OCI-LY3 (cell line): ENCODE measurements at regions not wholly inside any gene's neighbourhood (a gene's known extent, or its start where the extent isn't known, plus 50 kb on each side); places are given as distances from the start of the nearest gene placed in this dataset.

Experiments
- EZH2phosphoT487 ChIP-seq: fragments of 200-600 bp; shearing (Covaris generic); IDR thresholded peaks from 2 replicates; pipeline ENCODE4 v1.6.1; 2018; ENCODE audit warnings: antibody characterized with exemption, mixed run types, low read depth
- TF ChIP-seq, protein P1 (sequence below): fragments of 200-600, 300-600 bp; sonication (generic); IDR thresholded peaks from 2 replicates; pipeline ENCODE4 v1.5.1; 2014; ENCODE audit warnings: antibody characterized with exemption, low read length, low read depth

DNA sequence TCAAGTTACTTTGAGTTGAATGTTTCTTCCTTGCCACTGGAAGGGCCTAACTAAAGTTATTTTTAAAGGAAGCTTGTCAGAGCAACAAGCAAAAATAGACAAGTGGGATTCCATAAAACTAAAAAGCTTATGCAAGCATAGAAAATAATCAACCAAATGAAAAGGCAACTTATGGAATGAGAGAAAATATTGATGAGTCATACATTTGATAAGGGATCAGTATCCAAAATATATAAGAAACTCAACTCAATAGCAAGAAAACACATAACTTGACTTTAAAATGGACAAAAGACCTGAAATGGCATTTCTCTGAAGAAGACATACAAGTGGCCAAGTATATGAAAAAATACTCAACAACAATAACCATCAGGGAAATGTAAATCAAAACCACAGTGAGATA, 264.5 kb upstream of the UBASH3B start:
- TF ChIP-seq, protein P1, sequence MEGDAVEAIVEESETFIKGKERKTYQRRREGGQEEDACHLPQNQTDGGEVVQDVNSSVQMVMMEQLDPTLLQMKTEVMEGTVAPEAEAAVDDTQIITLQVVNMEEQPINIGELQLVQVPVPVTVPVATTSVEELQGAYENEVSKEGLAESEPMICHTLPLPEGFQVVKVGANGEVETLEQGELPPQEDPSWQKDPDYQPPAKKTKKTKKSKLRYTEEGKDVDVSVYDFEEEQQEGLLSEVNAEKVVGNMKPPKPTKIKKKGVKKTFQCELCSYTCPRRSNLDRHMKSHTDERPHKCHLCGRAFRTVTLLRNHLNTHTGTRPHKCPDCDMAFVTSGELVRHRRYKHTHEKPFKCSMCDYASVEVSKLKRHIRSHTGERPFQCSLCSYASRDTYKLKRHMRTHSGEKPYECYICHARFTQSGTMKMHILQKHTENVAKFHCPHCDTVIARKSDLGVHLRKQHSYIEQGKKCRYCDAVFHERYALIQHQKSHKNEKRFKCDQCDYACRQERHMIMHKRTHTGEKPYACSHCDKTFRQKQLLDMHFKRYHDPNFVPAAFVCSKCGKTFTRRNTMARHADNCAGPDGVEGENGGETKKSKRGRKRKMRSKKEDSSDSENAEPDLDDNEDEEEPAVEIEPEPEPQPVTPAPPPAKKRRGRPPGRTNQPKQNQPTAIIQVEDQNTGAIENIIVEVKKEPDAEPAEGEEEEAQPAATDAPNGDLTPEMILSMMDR = no peak
- no peak for TF ChIP-seq EZH2phosphoT487
